Fibroblast of skin of left quadriceps (primary cell): ENCODE measurements at regions not wholly inside any gene's neighbourhood (a gene's known extent, or its start where the extent isn't known, plus 50 kb on each side); places are given as distances from the start of the nearest gene placed in this dataset.

Experiments
- DNase-seq, 2 experiments: peaks; one replicate each; pipeline ENCODE4 v3.0.0-alpha.2; 2013; ENCODE audit warnings: low read depth in 2 of 2

DNA sequence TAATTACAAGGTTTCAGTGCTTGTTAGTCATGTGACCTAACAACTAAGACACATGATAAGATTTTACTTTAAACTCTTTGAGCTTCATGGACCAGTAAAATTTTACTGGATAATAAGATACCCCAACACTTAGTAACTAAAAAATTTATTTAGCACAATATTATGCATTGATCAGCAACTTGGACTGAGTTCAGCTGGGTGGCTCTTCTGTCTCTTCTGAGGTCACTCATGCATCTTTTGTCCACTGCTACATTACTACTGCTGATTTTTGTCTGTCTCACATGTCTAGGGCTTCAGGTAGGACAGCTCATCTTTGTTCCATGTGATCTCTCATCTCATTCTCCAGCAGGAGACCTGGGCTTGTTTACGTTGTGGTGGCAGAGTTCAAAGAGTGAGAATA, 370.2 kb upstream of the TMTC1 start:
- no peak for DNase-seq

DNA sequence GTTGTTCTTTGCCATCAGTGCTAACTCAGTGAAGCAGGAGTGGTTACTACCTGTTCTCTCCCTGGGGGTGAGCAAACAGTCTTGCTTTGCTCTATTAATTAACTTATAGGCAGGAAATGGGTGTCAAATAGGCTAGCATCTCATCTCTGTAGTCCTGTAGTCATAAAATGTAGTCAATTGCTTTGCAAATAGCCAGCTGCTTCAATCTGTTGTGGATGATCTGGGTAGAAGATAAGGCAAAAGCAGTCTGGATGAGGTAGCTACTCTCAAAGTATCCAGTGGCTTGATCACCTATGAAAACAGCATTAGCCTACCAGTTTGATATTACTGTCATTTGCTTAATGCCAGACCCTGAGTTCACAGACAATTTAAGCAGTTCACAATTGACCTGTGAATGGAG, 369.0 kb upstream of the TMTC1 start:
- no peak for DNase-seq

DNA sequence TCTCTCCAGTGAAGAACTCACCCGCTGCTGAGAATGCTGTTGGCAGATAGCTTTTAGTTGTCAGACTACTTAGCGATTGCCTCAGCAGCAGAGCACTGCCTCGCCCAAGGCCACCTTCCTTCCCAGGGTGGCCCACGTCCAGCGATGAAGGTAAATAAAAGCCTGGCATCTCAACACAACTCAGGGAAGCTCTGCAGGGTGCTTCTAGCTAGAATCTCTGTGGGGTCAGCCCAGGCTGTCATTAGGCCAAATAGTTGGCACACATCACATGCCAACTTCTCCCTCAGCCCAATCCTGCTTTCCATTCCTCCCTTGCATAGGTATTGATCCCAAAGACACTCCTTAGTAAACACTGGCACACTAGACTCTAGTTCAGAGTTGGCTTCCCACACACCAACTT, 368.1 kb upstream of the TMTC1 start:
- no peak for DNase-seq

DNA sequence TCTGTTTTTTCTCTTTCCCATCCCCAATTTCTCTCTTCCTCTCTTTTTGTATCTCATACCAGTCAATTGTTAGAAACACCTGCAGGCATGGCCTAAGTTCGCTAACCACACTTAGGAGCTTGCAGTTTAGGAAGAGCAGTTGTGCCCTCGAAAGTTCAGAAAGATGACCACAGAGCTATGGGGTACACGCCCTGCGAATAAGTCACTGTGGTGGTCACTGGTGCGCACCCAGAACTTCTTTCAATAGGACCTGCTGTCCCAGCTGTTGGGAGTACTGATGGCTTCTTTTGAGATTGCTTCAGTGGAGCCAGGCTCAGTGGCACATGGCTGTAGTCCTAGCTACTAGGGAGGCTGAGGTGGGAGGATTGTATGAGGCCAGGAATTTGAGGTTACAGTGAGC, 362.8 kb upstream of the TMTC1 start:
- no peak for DNase-seq

DNA sequence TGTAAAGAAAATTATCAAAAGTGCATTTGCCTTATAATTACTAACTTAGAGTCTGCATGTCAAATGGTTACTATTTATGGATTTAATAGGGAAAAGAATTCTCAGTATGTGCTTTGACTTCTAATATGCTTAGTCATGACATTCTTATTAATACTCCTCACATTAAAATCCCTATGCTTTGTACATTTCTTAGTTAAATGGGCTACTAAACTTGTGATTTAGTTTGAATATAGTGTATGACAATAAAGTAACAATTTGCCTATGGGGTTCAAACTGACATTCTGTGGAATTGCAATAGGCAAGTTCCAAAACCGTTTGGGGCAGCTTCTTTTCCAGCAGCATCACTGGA, 361.9 kb upstream of the TMTC1 start:
- peak; percentile 28 to 34 for DNase-seq

DNA sequence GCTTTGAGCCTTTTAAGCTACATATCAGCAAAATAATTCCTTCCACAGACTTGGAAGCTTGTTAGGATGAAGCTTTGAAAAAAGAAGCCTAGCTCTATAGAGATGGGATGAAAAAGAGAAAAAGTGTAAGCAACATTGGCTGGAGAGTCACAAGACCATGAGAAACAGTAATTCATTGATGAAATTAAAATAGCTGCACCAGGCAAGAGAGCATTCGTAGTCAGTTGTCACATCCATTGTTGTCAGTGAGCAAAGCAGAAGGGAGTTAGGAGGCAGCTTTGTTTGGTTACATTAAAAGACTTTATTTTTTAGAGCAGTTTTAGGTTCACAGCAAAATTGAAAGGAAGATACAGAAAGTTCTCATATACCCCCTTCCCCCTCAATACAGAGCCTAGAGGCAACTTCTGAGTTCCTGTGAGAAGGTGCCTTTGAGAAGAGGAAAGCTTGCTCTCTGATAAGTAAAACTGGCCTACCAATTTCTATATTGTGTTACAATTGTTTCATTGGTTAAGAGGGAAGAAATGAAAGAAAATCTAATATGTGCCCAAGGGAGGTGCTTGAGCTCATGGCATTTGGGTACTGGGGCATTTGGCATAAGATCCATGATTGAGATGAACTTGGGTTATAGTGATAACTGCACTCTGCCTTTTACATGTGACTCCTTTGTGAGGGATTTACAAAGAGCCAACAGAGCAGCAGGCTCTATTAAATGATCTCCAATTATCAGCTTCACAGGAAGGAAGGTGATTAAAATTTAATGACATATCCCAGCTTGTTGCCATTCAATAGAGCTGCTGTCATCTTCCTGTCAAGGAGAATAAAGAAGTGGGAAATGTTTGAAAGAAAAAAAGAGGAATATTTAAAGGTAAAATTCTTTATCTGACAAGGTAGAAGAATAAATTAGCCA, 361.3 kb upstream of the TMTC1 start:
- no peak for DNase-seq

DNA sequence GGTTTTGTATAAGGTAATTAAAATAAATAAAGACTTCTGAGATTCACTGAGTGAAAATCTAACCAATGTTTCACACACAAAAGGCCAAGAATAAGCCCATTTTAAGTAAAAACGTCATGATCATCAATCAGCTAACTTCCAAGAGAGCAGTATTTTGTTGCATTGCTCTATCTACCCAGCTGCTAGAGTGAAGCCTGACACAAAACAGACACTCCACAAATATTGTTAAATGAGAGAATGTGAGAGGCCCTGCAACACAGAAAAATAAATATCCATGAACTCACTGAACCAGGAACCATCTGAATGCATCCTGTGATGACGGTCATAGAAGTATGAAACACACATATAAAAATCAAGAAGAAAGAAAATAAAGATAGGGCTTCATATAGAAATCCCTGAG, 358.6 kb upstream of the TMTC1 start:
- DNase-seq = no peak

DNA sequence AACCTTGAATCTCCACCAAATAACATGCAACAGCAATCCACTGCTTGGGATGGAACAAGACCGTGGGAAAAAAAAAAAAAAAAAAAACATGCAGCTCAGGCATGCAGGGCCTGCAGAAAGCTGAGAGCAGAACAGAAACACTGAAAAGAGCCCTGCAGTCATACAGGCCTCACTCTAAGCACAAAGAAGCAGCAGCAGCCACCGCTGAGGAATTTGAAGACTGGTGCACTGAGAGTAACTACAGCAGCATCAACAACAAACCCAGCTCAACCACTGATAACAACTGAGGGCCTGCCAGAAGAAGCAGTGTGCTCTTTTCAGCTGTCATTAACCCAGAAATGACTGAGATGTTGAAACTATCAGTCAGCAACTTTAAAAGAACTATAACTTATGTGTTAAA, 354.7 kb upstream of the TMTC1 start:
- DNase-seq = no peak

DNA sequence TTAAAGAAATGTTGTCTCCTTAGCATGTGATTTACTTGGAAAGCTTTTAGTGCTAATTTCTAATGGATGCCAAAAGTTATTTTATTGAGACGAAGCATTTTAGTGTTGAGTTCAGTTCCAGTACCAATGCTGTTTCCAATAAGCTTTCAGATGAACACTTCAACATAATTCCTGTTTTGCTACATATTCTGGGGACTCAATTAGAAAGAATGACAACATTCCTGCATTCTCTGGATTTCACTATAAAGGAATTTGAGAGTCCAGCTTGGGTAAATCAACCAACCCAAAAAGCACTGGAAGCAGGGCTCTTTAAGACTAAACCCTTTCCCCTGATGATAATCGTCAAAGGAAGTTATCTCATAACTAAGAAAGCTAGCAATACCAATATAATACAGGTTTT, 353.0 kb upstream of the TMTC1 start:
- no peak for DNase-seq

DNA sequence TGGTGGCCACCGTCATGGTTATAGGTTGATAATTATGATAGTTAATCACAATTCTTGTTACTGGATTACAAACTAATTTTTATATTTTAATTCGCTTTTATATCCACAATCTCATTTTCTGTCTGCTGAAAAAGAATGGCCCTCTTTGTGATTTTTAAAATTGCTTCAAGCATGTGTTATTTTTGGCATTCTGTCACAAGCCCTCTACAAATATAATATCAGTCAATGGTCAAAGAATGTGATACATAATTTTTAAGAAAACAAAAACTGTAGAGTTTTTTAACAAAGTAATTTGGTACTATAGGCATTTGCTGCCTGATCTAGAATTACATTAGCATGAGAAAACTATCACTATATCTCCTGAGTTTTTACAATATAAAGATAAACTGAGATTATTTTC, 352.0 kb upstream of the TMTC1 start:
- DNase-seq = no peak

DNA sequence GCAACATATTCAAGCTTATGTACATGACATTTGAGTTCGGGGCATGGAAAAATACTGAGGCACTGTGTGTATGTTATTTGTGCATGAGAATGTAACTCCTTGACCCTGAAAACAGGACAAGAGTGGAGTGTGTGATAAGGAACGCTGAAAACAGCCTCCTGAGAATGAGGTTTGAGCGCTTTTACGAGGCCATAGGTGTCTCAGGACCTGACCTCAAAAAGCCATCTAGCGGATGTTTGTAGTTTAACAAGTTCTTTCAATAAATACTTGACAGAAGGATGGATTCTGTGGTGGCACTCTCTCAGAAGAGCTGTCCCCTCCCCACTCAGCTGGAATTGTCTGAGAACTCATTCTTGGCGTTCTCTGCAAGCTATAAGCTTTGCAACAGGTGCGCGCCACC, 350.5 kb upstream of the TMTC1 start:
- DNase-seq = no peak

DNA sequence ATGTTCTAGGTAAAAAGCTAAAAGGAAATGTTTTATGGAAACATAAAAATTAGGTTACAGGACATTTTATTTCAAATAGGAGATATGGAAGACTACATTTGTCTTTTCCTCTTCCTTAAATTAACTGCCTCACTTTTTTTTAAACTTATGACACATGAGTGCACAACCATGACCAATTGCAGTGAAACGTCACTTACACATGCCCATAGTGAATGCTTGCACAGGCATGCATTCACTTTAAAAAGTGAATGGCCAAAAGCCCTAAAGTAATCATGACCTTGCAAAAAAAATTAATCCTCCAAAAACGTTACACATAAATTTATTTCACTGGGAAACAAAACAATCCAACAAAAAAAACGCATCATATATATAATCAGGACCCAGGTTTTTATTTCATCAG, 343.2 kb upstream of the TMTC1 start:
- no peak for DNase-seq

DNA sequence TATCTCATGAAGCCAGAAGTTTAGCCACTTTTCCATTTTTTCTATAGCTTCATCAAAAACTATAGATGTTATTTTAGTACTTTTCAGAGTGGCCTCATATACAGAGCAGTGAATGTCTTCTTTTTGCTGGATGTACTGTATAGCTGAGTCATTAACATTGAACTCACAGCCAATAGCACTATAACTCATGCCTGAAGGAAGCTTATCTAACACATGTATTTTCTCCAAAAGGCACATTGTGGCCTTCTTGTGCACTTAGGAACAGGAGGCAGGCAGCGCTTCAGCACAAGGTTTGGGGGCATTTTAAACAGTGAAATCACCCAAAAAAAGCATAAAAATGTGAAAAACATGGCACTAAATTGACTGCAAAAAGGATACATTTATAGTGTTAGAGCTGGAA, 336.8 kb upstream of the TMTC1 start:
- no peak for DNase-seq

DNA sequence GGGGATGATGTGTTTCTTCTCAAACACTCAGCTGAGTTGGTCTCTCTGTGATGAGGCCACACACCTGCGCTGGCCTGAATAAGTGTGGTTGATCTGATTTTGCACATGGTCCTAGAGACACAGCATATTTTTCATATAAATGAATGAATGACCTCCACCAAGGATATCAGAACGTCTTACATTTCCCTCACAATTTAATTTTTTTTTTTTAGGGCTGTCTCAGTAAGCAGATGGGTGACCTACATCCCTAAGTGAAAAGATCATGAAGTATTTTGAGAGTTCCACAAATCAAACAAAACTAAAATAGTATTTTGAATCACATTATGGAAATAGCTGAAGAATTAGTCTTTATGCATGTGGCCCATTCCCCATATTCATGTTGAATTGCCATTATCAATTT, 333.7 kb upstream of the TMTC1 start:
- DNase-seq = no peak

DNA sequence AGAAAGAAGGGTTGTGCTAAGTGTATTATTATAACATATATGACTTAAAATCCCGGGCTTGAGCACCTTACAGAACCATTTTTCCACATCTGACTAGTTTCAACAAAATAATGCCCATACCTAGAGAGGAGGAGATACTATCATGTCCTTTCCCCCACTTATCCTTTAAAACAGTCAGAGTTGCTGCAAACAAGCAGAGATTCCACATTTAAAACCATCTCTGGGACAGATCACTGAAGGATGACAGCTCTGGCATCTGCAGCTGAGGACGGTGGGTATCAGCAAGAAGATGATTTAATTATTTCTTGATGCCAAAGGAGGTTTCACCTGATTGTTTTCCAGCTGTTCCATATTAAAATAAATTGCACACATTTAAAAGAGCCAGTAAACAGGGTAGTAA, 328.0 kb upstream of the TMTC1 start:
- DNase-seq = no peak

DNA sequence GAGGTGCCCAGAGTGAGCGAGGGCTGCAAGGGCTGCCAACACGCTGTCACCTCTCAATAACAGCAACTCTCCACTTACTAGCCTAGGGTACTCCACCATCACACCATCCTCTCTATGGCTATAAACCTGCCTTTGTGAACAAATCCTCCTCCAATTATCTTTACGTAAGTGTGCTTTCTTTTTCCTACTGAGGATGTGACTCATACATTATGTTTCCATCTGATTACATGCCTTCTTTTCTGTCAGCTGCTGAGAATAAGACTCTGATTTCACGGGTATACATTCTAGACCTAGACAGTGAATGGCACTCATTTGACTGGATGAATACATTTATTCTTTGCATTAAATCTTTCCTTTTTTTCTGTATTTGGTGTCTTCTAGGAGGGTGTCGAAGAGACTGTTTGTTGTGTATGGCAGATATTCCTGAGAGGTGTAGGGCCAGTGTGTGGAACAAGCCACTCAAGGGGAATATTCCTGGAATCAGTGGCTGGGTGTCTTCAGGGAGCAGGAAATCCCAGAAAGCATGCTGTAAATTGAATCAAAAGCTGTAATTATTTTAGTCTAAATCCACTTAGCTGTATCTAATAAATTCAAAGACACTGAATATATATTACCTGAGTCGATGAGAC, 327.3 kb upstream of the TMTC1 start:
- peak; percentile 26 to 40 for DNase-seq

DNA sequence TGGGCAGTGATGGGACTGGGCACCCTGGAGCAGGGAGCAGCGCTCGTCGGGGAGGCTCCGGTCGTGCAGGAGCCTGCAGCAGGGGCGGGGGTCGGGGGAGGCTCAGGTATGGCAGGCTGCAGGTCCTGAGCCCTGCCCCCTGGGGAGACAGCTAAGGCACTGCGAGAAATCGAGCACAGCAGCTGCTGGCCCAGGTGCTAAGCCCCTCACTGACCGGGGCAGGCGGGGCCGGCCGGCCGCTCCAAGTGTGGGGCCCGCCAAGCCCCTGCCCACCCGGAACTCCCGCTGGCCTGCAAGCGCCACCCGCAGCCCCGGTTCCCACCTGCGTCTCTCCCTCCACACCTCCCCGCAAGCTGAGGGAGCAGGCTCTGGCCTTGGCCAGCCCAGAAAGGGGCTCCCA, 326.8 kb upstream of the TMTC1 start:
- DNase-seq = no peak

DNA sequence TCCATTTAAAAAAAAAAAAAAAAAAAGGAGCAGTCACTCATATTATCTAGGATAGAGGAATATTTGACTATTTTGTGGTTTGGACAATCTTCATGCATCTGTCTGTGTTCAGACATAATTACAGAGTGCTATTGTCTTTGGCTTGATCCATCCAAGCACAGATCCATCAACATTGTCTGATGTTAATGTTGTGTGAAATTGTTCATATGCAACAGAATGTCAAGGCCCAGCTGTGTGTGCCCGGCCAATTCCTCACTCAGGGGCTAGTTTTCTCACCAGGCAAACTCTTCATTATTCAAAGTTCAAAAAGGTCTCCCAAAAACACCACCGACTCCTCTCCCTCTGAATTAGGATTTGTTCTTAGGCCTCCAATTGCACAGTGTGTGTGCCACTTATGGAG, 324.9 kb upstream of the TMTC1 start:
- DNase-seq = no peak

DNA sequence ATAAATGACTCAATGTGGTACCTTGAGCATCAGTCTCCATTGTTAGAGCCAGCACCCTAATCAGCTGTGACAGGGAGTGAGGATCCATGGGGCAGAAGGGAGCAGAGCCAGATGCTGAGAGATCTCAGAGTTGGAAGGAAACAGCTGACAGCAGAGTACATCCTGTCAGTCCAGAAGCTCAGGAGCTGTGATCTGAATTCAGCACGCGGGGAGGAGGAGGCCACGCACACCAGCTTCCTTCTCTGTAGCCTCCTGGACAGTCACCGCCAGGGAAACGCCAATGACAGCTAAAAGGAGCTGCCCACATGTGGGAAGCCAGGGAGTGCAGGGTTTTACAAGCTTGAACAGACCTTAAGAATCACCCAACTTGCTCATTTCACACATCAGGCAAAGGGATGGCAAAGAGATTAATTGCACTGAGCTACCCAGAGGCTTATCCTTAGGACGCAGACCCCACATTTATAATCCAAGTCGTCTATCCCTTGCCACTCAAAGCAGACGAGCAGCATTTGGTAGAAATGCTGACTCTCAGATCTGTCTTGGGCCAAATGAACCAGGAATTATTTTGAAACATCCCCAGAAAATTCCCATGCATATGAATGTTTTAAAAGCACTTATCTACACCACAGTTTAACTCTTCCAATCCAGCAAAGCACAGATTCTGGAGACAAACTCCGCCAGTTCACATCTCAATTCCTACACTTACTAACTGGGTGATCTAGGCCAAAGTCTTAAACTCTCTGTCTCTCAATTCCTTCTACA, 322.6 kb upstream of the TMTC1 start:
- no peak for DNase-seq

DNA sequence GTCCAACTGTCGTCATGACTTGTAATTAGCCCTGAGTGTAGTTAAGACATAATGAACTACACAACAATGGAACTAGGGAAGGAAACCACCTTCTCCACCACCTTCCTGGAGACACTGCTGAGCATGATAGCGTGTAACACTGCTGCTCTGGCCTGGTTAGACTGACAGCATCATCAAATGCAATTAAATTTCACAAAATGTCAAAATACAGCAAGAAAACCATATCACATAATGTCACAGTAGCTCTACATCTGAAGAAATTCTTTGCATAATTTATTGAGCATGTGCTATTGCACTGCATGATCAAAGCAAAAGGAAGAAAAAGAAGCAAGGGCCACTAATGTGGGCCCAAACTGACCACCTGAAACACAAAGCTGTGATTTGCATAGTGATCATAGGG, 321.8 kb upstream of the TMTC1 start:
- DNase-seq = no peak

DNA sequence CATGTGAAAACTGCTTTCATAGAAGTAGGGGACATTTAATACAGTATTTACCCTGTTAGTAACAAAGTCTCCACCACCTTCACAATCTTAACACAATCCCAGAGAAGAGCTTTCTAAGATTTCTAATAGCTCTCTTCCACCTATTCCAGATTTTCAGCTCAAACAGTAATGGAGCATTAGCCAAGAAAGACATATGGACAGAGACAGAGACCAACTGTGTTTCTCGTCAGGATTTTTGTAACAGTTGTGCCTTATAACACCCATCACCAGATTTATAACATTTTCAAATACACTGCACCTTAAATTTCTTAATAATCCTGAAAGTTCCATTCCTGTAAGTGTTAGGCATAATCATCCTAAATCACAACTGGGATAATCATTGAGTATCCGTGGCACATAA, 321.2 kb upstream of the TMTC1 start:
- DNase-seq = no peak

DNA sequence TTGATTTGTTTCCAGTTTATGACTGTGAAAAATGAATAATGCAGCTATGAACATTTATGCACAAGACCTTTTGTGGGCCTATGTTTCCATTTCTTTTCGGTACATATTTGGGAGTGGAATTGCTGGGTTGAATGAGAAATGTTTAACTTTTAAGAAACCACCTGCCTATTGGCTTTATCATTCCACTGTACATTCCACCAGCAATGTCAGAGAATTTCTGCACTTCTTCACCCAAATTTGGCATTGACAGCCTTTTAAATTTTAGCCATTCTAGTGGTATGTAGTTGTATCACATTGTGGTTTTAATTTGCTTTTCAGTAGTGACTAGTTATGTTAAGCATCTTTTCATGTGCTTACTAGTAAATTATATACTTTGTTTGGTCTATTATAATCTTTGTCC, 317.0 kb upstream of the TMTC1 start:
- DNase-seq = peak; percentile 8

DNA sequence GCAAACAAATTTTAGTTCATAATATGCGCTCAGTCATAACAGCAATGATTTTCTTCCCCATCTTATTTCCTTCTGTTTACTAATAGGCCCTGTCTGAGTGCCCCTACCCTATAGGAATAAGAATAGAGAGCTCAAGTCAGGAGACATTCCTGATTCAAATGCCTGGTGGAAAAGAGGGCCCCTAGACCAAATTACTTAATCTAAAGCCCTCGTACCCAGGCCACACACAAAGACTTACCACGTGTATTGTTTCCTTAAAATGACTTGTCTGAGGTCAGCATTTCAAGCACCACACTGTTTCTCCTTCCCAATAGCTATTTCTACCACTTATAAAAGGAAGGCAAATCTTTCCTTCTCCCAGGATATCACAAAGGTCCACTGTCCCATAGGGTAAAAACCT, 314.9 kb upstream of the TMTC1 start:
- DNase-seq = no peak
